Activated CD4-positive, alpha-beta T cell treated with anti-CD3 and anti-CD28 coated beads, Interleukin-2, amount 50 U/mL, for 1 hour (primary cell): ENCODE measurements at regions not wholly inside any gene's neighbourhood (a gene's known extent, or its start where the extent isn't known, plus 50 kb on each side); places are given as distances from the start of the nearest gene placed in this dataset.

Source experiments
- DNase-seq: peaks from one replicate; pipeline ENCODE4 v3.0.0-alpha.2; 2020

- no peak for DNase-seq
Observed at GRCh38 chr2:150572961-150573395, 85.5 kb upstream of the RND3 start.

DNA sequence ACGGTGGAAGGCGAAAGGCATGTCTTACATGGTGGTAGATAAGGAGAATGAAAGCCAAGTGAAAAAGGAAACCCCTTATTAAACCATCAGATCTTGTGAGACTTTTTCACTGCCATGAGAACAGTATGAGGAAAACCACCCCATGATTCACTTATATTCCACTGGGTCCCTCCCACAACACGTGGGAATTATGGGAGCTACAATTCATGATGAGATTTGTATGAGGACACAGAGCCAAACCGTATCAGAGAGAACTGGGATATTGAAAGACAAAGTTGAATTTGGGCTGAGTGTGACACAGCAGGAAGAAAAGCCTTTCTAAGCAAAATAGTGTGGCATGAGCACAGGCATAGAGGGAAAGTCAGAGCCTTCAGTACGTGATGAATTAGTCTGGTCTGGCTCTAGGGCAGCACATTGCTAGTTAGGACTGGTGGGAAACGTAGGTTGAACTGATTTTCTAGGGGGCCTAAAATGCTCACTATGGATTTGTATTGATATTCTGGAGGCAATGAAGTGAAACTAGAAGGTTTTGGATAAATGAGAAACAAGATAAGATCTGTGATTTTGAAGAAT is 84.8 kb upstream of the RND3 start:
- no peak for DNase-seq

- DNase-seq: no peak
Observed at GRCh38 chr2:150571121-150571520, 83.7 kb upstream of the RND3 start.

DNA sequence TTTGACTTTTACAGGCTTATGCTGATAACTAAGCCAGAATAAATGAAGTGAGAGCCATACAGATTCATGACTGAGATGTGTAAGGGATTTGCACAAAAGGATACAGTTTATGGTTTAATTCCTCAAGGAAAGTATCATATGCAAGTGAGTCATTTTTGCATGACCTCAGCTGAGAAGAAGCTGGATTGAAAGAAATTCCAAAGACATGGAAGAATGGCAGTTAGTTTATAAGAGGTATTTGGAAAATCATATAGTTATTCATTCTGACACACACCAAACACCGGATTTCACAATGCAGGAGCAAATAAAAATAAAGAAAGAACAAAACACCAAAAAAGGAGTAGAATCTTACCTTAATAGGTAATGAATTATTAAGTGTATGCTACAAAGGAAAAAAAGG is 83.2 kb upstream of the RND3 start:
- no peak for DNase-seq

- no peak for DNase-seq
Observed at GRCh38 chr2:150569761-150570160, 82.3 kb upstream of the RND3 start.

DNA sequence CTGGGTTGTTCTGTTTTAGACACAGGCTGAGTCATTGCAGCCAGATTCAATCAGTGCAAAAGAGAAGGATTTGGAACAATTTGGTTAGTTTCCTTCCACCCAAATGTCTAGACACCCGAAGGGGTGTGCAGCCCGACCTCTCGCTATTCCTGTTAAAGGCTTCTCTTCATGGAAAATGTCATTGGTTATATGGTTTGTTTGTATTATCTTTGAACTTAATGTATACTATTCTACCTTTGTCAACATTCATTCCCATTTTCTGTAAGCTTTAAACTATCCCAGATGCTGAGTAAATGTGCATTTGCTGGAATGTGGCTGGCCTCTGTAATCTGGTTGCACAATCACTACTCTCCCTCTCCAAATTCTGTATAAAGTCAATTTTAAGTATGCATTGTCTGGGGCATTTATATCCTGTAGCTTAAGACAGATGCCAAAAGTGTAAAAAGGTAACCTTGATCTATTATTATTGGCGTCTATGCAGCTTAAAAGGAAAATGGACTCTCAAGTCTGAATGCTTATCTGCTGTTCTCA is 80.4 kb upstream of the RND3 start:
- no peak for DNase-seq

GRCh38 chr2:150566289-150566688 is 78.8 kb upstream of the RND3 start:
- no peak for DNase-seq

- no peak for DNase-seq
Observed at GRCh38 chr2:150561076-150561475, 73.6 kb upstream of the RND3 start.

GRCh38 chr2:150557020-150557600 is 69.6 kb upstream of the RND3 start:
- DNase-seq: no peak

GRCh38 chr2:150555611-150556356 is 68.3 kb upstream of the RND3 start:
- DNase-seq: no peak

GRCh38 chr2:150554046-150554445 is 66.6 kb upstream of the RND3 start:
- no peak for DNase-seq

GRCh38 chr2:150552041-150552820 is 64.8 kb upstream of the RND3 start:
- DNase-seq: no peak

DNA sequence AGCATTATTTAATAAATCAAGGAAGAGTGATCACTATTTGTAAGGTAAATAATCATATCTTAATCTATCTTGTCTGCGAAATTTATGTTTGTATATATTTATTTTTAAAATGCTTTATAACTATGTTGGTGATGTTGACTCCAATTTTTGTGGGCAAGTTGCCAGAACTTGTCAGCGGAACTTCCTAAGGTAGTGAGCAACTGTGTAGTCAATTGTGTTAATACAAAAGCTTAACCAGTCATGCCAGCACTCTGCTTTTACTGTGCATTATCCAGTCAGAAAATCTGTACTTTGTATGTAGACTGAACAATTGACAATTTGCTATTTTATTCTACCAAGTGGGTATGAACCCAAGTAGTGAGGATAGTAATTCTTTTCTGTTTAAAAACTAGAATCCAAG is 61.9 kb upstream of the RND3 start:
- DNase-seq: no peak

- no peak for DNase-seq
Observed at GRCh38 chr2:150548527-150548926, 61.1 kb upstream of the RND3 start.

DNA sequence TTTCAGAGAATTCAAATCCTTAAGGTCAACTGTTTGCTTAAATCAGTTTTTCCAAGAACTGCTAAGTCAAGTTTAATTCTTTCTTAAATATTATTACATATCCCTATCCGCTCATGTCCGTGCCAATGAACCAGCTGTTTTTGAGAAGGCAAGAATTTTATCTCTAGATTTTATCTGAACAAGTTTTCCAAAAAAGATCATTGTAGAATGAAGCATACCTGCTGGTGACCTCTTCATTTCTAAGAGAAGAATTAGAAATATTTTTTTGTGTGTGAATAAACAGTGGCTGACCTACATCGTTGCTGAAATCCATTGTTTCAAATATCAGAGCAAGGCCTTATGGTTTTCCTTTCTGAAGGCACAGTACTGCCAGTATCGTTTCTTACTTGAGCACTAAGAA is 58.4 kb upstream of the RND3 start:
- DNase-seq: no peak

DNA sequence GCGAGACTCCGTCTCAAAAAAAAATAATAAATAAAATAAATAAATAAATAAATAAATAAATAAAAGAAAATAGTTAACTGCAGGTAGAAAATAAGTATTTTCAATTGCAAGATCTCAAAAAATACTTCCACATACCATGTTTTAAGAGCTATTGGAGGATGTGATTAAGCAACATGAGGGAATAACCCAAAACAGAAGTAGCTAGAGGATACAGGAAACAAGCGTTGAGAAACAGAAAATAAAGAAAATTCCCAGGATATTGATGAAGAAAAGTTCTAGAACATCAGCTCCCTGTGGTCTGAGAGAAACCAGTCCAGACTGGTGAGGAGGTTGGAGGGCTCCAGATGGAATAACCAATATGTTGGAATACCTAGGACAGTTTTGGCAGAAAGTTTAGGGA is 57.3 kb upstream of the RND3 start:
- no peak for DNase-seq

GRCh38 chr2:150542692-150543091 is 55.2 kb upstream of the RND3 start:
- DNase-seq: no peak

GRCh38 chr2:150542172-150542571 is 54.7 kb upstream of the RND3 start:
- DNase-seq: no peak

DNA sequence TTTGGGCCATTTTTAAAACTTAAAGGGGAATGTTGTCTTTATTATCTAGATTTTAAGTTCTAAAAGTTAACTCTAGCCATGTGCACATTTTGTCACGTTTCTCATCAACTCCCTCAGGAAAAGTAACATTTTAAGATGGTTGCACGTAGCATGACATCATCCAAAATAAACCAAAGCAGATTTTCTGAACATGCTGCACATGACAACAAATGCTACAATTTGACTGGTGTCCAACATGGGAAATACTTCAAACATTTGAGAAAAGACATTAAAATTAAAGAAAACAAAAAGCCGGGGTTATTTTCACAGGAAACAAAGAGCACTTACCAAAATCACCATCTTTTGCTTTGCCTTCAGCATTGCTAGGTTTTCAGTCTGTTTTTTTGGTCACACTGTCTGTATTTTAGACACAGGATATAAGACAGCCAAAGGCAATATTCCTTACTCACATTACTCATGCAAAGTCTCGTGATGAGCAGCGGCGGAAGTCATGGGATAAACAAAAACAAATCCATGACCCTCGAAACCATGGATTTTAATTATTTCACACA is 51.3 kb upstream of the RND3 start:
- DNase-seq: no peak
